D341Med (cell line): ENCODE measurements at regions not wholly inside any gene's neighbourhood (a gene's known extent, or its start where the extent isn't known, plus 50 kb on each side); places are given as distances from the start of the nearest gene placed in this dataset.
"Not testable (repeated sequence)": the region's sequence is repeated elsewhere in the genome, so short reads cannot be mapped to it uniquely, and the experiment has no call there.

Experiments used
- DNase-seq: peaks from one replicate; pipeline ENCODE4 v3.0.0; 2012; ENCODE audit warnings: low spot score

DNA sequence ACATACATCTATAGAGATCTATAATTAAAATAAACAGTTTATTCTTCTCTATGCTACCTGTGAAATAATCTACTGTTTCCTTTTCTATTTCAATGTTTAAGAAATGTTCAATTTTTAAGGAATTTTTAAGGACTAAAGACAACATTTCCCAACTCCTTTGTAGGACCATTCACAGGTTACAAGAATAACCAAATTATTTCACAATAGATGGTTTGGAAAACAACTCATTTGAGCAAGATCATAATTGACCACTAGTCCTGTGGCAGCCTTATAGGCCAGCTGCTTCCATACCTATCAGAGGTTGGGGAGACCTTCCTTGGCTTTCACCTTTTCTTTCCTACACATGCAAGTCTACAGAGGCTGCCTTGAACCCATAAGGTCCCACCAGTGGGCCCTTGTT lies 193.7 kb downstream of the TTC39B start:
- DNase-seq, result no peak

DNA sequence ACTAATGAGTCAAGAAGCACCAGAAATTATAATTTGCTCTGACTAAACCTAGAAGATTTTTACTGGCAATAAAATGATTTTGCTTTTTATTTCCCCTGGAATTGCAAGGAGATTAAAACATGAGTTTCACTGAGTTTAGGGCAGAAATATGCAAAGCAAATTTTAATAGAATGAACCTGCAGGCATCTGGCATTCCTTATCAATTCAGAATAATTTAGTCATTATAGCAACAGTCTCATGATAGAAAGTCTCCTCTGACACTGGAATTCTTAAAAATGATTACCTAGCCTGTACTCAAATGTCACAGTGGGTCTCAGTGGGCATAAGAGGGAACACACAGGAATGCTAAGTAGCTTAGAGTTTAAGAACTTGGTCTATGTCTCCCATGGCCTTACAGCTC lies 195.9 kb downstream of the TTC39B start:
- DNase-seq, result no peak

GRCh38 chr9:15104826-15105420 lies 194.7 kb upstream of the FREM1 start:
- DNase-seq, result peak; percentile 56

GRCh38 chr9:15103290-15103689 lies 193.1 kb upstream of the FREM1 start:
- no peak for DNase-seq

- DNase-seq, result no peak
Measured at GRCh38 chr9:15101095-15101494, 190.9 kb upstream of the FREM1 start.

DNA sequence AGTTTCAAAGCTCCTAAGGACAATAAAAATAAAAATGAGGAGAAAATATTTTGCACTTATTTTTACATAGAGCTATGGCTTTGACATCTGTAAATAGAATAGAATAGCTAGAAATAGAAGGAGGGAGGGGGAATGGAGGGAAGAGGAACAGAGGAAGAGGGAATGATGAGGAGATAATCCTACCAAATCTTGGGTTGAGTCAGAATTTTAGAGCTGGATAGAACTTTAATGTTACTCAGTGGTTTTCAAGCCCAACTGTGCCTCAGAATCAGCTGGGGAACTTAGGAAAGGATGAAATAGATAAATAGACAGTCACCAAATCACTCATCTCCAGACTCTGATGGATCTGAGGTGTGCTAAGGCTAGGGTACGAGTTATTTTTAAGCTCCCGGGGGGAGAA lies 190.3 kb upstream of the FREM1 start:
- no peak for DNase-seq

- no peak for DNase-seq
Measured at GRCh38 chr9:15096972-15097371, 186.7 kb upstream of the FREM1 start.

- no peak for DNase-seq
Measured at GRCh38 chr9:15086778-15087324, 176.6 kb upstream of the FREM1 start.

- no peak for DNase-seq
Measured at GRCh38 chr9:15086156-15086763, 176.0 kb upstream of the FREM1 start.

DNA sequence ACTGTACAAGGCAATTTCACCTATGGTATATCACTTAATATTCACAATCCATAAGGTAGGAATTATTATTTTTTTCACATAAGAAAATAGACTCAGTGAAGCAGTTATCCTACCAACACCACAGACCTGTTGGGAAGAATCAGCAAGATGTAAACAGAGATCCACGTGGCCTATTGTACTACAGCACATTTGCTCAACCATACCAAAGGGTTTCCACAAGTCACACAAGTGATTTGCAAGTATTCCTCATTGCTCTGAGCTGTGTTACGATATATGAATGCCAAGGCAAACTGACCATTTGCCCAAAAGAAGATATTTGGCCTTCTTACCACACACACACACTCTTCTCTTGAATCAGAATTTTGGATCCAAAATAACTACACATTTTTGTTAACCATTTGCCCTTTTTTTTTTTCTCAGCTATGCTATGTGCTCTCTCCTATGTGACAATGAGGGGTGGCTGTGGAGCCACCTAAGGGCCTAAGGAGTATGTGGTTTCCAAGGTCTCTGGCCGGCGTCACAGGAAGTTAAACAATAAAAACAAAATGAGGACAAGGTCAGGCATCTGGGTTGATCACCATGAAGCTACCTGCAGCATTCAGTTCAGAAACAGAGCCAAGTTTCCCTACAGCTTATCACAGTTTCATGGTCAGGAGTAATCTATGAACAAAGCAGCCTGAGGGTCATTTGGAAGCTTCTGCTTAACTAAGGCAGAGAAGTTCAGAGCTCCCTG lies 171.0 kb upstream of the FREM1 start:
- no peak for DNase-seq

GRCh38 chr9:15080401-15080800 lies 170.2 kb upstream of the FREM1 start:
- DNase-seq, result no peak

GRCh38 chr9:15079989-15080388 lies 169.8 kb upstream of the FREM1 start:
- DNase-seq, result no peak

- no peak for DNase-seq
Measured at GRCh38 chr9:15077946-15078729, 167.9 kb upstream of the FREM1 start.

DNA sequence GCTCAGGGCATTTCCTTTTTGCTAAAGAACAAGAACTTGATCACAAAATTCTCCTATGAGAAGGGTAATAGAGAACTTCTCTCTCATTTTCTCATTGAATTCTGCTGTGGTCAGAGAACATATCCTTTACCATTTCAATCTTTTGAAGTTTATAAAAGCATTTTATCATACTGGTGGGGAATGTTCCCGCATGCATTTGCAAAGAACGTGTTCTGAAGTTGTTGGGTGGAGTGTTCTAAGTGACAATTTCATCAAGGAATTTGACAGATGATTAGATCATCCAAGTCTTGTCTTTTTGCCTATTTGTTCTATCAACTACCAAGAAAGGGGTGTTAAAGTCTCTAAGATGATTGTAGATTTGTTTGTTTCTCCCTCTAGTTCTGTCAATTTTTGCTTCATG lies 163.4 kb upstream of the FREM1 start:
- DNase-seq, result no peak

GRCh38 chr9:15070716-15071115 lies 160.5 kb upstream of the FREM1 start:
- DNase-seq, result no peak

DNA sequence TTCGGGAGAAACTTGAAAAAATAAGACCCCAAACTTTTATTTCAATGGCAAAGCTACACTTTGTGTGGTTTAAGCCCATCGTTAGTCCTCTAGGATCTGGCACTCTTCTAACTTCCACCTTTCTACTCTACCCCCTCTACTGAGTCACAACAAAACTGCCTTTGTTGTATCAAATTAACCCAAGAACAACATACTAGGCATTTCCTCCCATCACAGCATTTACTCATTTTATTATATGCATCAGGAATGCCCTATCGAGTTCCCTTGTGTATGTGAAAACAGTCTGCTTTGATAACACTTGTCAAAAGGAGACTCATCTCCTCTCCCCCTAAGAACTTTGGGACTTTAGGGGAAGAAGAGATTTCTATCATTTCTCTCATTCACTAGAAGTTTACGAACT lies 158.9 kb upstream of the FREM1 start:
- no peak for DNase-seq

- DNase-seq, result no peak
Measured at GRCh38 chr9:15068261-15068660, 158.0 kb upstream of the FREM1 start.

DNA sequence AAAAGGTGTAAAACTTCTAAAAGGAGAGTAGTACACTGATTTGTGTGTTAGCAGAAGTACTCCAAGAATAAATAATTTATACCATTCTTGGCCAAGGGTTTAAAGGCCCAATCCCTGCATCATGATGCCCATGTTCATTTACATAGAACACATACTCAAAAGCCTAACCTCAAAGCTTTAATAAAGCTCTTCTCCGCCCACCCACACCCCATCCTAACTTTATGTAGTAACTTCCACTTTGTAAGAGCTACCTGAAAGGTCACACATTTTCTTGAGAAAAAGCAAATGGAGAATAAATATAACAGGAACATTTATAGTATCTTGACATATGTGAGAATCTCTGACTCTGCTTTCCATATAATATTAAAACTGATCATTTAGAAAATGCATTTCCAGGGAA lies 148.8 kb upstream of the FREM1 start:
- DNase-seq, result no peak

DNA sequence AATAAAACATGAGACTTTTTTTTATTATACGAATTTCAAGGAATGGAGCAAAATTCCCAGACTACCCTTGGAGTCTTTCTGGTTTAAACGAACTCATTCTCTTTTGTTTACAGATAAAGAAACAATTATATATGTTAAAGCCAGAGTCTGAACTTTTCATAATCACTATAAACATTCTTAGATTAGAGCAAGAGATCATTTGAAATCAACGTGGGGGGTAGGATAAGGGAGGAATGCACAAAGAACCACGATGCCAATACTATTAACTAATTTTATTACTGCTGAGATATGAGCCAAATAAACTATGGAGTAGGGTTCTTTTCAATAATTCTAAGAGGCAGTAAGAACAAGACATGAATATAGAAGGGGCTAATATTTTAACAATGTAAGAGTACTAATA lies 148.0 kb upstream of the FREM1 start:
- DNase-seq, result no peak

GRCh38 chr9:15055284-15055683 lies 145.1 kb upstream of the FREM1 start:
- DNase-seq, result not testable (repeated sequence)

DNA sequence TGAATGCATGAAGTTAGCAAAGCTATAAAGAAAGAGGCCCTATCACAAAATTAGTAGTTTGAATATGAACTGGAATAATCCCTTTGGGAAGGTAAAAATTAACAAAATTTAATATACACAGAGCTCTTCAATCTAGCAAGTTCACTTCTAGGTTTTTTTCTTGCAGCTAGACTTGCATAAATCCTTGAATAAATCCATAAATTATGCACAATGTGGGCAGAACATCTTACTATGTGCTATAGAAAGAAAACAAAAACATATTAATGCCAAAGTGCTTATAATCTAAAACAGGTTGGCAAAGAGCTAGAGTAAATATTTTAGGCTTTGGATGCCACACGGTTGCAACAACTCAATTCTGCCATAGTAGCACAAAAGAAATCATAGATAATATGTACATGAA lies 138.5 kb upstream of the FREM1 start:
- DNase-seq, result no peak

DNA sequence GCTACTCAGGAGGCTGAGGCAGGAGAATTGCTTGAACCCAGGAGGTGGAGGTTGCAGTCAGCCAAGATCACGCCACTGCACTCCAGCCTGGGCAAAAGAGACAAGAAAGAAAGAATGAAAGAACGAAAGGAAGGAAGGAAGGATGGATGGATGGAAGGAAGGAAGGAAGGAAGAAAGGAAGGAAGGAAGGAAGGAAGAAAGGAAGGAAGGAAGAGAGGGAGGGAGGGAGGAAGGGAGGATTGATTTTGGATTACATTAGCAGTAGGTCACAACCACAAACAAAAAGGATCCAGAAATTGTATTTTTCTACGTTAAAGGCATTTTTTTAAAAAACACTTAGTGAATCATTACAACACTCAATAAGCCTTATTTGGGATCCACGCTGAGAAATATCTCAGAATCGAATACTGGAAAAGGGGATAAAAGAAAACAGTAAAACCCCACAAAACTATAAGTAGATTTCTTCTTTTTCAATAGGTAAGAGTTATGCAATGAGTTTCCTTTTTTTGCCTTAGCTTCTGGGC lies 136.9 kb upstream of the FREM1 start:
- DNase-seq, result no peak
